ENCODE measurements at regions not wholly inside any gene's neighbourhood (a gene's known extent, or its start where the extent isn't known, plus 50 kb on each side); places are given as distances from the start of the nearest gene placed in this dataset.

- no peak for DNase-seq (ENCODE audit: low read depth in 4 of 4, low spot score in 1 of 4)
Observed at GRCh38 chr12:124240493-124240892, 54.4 kb upstream of the RFLNA start.

GRCh38 chr12:124241776-124242528 is 52.9 kb upstream of the RFLNA start:
- no peak for DNase-seq (ENCODE audit: low read depth in 4 of 4, low spot score in 1 of 4)

GRCh38 chr12:124242529-124243065 is 52.3 kb upstream of the RFLNA start:
- no peak for DNase-seq (ENCODE audit: low read depth in 4 of 4, low spot score in 1 of 4)

- no peak for DNase-seq (ENCODE audit: low read depth in 4 of 4, low spot score in 1 of 4)
Observed at GRCh38 chr12:124243936-124244335, 51.0 kb upstream of the RFLNA start.

All from stimulated activated CD4-positive, alpha-beta T cell treated with anti-CD3 and anti-CD28 coated beads, Interleukin-1b, Interleukin-23, amount 100 ng/mL, for 24 hours (primary cell).